ENCODE measurements at regions not wholly inside any gene's neighbourhood (a gene's known extent, or its start where the extent isn't known, plus 50 kb on each side); places are given as distances from the start of the nearest gene placed in this dataset.

GRCh38 chr6:22651731-22652130 lies 82.4 kb downstream of the HDGFL1 start:
- Histone ChIP-seq H4K20me1 (ENCODE audit: insufficient read depth, low read length) (no peaks in the 10 kb centered on the region), H3K79me2 (ENCODE audit: low read length) (no peaks in the 10 kb centered on the region), H3K4me1 (ENCODE audit: low read length) (no peaks in the 10 kb centered on the region), H3K9ac (ENCODE audit: low read length) (no peak overlapping the region), H3K27me3 (ENCODE audit: low read depth, low read length) (no peaks in the 10 kb centered on the region), H3K4me3 (ENCODE audit: low read length) (no peak overlapping the region), H3K36me3 (replicated peaks; ENCODE audit: low read depth, low read length) (no peaks in the 10 kb centered on the region), H2AFZ (ENCODE audit: low read depth, low read length) (no peak overlapping the region), H3K27ac (ENCODE audit: low read length) (no peak overlapping the region), H3K4me2 (ENCODE audit: low read length) (no peak overlapping the region), H3K9me3 (ENCODE audit: insufficient read depth, low read length) (no peaks in the 10 kb centered on the region)
- TF ChIP-seq EZH2phosphoT487 (IDR thresholded peaks at IDR 0.05; ENCODE audit: low read depth) (no peak), CTCF (IDR thresholded peaks at IDR 0.05; ENCODE audit: low read depth, low read length) (no peak)

- Histone ChIP-seq H3K4me2 (ENCODE audit: low read length) (no peak overlapping the region), H4K20me1 (ENCODE audit: insufficient read depth, low read length) (no peaks in the 10 kb centered on the region), H3K27me3 (ENCODE audit: low read depth, low read length) (no peaks in the 10 kb centered on the region), H3K36me3 (replicated peaks; ENCODE audit: low read depth, low read length) (no peaks in the 10 kb centered on the region), H3K4me3 (ENCODE audit: low read length) (no peak overlapping the region), H3K4me1 (ENCODE audit: low read length) (no peaks in the 10 kb centered on the region), H2AFZ (ENCODE audit: low read depth, low read length) (no peak overlapping the region), H3K79me2 (ENCODE audit: low read length) (no peaks in the 10 kb centered on the region), H3K9ac (ENCODE audit: low read length) (no peak overlapping the region), H3K27ac (ENCODE audit: low read length) (no peak overlapping the region), H3K9me3 (ENCODE audit: insufficient read depth, low read length) (no peaks in the 10 kb centered on the region)
- TF ChIP-seq EZH2phosphoT487 (IDR thresholded peaks at IDR 0.05; ENCODE audit: low read depth) = no peak
- TF ChIP-seq CTCF (IDR thresholded peaks at IDR 0.05; ENCODE audit: low read depth, low read length) = no peak
These were observed 84.7 kb downstream of the HDGFL1 start for GRCh38 chr6:22653980-22654610.

GRCh38 chr6:22656706-22657351 lies 87.5 kb downstream of the HDGFL1 start:
- Histone ChIP-seq H3K27ac (ENCODE audit: low read length) (no peak overlapping the region), H3K36me3 (replicated peaks; ENCODE audit: low read depth, low read length) (no peaks in the 10 kb centered on the region), H2AFZ (ENCODE audit: low read depth, low read length) (no peak overlapping the region), H3K9ac (ENCODE audit: low read length) (no peak overlapping the region), H3K4me3 (ENCODE audit: low read length) (no peak overlapping the region), H4K20me1 (ENCODE audit: insufficient read depth, low read length) (no peaks in the 10 kb centered on the region), H3K79me2 (ENCODE audit: low read length) (no peaks in the 10 kb centered on the region), H3K27me3 (ENCODE audit: low read depth, low read length) (no peaks in the 10 kb centered on the region), H3K9me3 (ENCODE audit: insufficient read depth, low read length) (no peaks in the 10 kb centered on the region), H3K4me2 (ENCODE audit: low read length) (no peak overlapping the region), H3K4me1 (ENCODE audit: low read length) (no peaks in the 10 kb centered on the region)
- TF ChIP-seq CTCF (IDR thresholded peaks at IDR 0.05; ENCODE audit: low read depth, low read length) = no peak
- TF ChIP-seq EZH2phosphoT487 (IDR thresholded peaks at IDR 0.05; ENCODE audit: low read depth) = no peak

- no peak overlapping the region for H3K4me3 ChIP-seq (ENCODE audit: low read length)
- no peak overlapping the region for H3K4me2 ChIP-seq (ENCODE audit: low read length)
These were observed 88.1 kb downstream of the HDGFL1 start for GRCh38 chr6:22657352-22657980.

More at GRCh38 chr6:22657352-22657980, 88.1 kb downstream of the HDGFL1 start:
- TF ChIP-seq EZH2phosphoT487 (IDR thresholded peaks at IDR 0.05; ENCODE audit: low read depth) = no peak
- no peak for TF ChIP-seq CTCF (IDR thresholded peaks at IDR 0.05; ENCODE audit: low read depth, low read length)
- H2AFZ ChIP-seq (ENCODE audit: low read depth, low read length) = no peak overlapping the region
- no peak overlapping the region for H3K9ac ChIP-seq (ENCODE audit: low read length)
- H3K79me2 ChIP-seq (ENCODE audit: low read length) = no peaks in the 10 kb centered on the region
- H3K27ac ChIP-seq (ENCODE audit: low read length) = no peak overlapping the region
- H3K9me3 ChIP-seq (ENCODE audit: insufficient read depth, low read length) = no peaks in the 10 kb centered on the region
- H3K4me1 ChIP-seq (ENCODE audit: low read length) = no peaks in the 10 kb centered on the region
- H3K27me3 ChIP-seq (ENCODE audit: low read depth, low read length) = no peaks in the 10 kb centered on the region
- H3K36me3 ChIP-seq (replicated peaks; ENCODE audit: low read depth, low read length) = no peaks in the 10 kb centered on the region
- H4K20me1 ChIP-seq (ENCODE audit: insufficient read depth, low read length) = no peaks in the 10 kb centered on the region

Data from OCI-LY3 (cell line).